H4 (cell line): ENCODE measurements at regions not wholly inside any gene's neighbourhood (a gene's known extent, or its start where the extent isn't known, plus 50 kb on each side); places are given as distances from the start of the nearest gene placed in this dataset.

Experiments
- DNase-seq: peaks from one replicate; pipeline ENCODE4 v3.0.0-alpha.2; 2015; ENCODE audit warnings: low spot score

GRCh38 chr5:173463207-173463606 is 135.0 kb upstream of the STC2 start:
- DNase-seq = no peak

GRCh38 chr5:173458828-173459609 is 130.8 kb upstream of the STC2 start:
- no peak for DNase-seq

- no peak for DNase-seq
Observed at GRCh38 chr5:173457482-173457881, 129.3 kb upstream of the STC2 start.

GRCh38 chr5:173456751-173457171 is 128.5 kb upstream of the STC2 start:
- DNase-seq = peak; percentile 77

GRCh38 chr5:173456181-173456580 is 128.0 kb upstream of the STC2 start:
- no peak for DNase-seq

GRCh38 chr5:173455599-173455957 is 127.4 kb upstream of the STC2 start:
- DNase-seq = no peak

GRCh38 chr5:173454736-173455598 is 126.8 kb upstream of the STC2 start:
- DNase-seq = peak; percentile 93

- no peak for DNase-seq
Observed at GRCh38 chr5:173454361-173454735, 126.1 kb upstream of the STC2 start.

- no peak for DNase-seq
Observed at GRCh38 chr5:173453167-173453566, 125.0 kb upstream of the STC2 start.

GRCh38 chr5:173452119-173452905 is 124.1 kb upstream of the STC2 start:
- DNase-seq = peak; percentile 44

- DNase-seq = no peak
Observed at GRCh38 chr5:173451651-173452050, 123.4 kb upstream of the STC2 start.

- DNase-seq = peak; percentile 35
Observed at GRCh38 chr5:173451031-173451430, 122.8 kb upstream of the STC2 start.

- no peak for DNase-seq
Observed at GRCh38 chr5:173450188-173450587, 122.0 kb upstream of the STC2 start.

GRCh38 chr5:173448856-173449255 is 120.6 kb upstream of the STC2 start:
- DNase-seq = no peak

- no peak for DNase-seq
Observed at GRCh38 chr5:173443971-173444370, 115.8 kb upstream of the STC2 start.

GRCh38 chr5:173441053-173441628 is 112.9 kb upstream of the STC2 start:
- no peak for DNase-seq

- no peak for DNase-seq
Observed at GRCh38 chr5:173438951-173439350, 110.7 kb upstream of the STC2 start.

GRCh38 chr5:173435447-173435846 is 107.2 kb upstream of the STC2 start:
- DNase-seq = no peak

- no peak for DNase-seq
Observed at GRCh38 chr5:173434270-173434669, 106.1 kb upstream of the STC2 start.

- no peak for DNase-seq
Observed at GRCh38 chr5:173430394-173430793, 102.2 kb upstream of the STC2 start.

GRCh38 chr5:173429489-173430150 is 101.4 kb upstream of the STC2 start:
- DNase-seq = no peak
